NCI-H2196 treated with DMSO at 0.1 percent for 48 hours (cell line): ENCODE measurements at regions not wholly inside any gene's neighbourhood (a gene's known extent, or its start where the extent isn't known, plus 50 kb on each side); places are given as distances from the start of the nearest gene placed in this dataset.

Experiments
- DNase-seq: peaks from one replicate; lab custom pipeline; 2025; ENCODE audit not compliant: unreplicated experiment; lab: John Stamatoyannopoulos, UW

DNA sequence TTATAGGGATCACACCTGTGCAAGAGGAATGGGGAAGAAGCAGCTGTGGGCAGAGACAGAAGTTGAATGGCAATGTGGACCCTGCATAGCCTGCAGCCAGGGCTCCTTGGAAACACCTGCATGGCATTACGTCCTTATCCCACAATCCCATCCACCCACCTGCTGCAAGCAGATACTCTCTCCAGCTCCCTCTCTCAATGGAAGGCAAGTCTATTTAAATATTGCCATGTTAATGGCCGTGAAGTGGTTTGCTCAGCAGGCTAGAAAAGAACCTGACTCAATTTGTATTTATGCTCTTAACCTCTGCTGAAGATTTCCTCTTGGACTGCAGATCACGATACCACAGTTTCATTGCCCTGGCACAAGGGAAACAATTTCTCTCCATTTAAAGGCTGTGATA is 417.0 kb downstream of the TYW1 start:
- DNase-seq, result peak; percentile 77

DNA sequence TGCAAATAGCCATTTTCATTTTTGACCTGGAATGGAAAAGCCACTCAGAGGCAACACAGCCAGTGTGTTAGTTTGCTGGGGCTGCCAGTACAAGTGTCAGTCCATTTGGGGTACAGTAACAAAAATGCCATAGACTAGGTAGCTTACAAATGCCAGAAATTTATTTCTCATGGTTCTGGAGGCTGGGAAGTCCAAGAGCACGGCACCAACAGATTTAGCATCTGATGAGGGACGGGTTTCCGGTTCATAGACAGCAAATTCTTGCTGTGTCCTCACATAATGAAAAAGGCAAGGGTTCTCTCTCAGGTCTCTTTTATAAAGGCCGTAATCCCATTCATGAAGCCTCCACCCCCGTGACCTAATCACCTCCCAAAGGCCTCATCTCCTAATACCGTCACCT is 418.2 kb downstream of the TYW1 start:
- DNase-seq, result no peak

DNA sequence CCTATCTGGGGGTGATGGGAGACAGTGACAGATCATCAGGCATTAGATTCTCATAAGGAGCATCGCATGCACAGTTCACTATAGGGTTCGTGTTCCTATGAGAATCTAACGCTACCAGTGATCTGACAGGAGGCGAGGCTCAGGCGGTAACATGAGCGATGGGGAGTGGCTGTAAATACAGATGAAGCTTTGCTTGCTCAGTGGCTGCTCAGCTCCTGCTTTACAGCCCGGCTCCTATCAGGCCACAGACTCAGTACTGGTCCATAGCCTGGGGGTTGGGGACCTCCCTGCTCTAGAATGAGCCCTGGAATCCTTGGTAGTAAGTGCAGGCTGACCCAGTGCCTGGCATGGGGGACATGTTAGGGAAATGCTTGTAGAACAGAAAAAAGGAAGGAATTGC is 426.0 kb downstream of the TYW1 start:
- no peak for DNase-seq

DNA sequence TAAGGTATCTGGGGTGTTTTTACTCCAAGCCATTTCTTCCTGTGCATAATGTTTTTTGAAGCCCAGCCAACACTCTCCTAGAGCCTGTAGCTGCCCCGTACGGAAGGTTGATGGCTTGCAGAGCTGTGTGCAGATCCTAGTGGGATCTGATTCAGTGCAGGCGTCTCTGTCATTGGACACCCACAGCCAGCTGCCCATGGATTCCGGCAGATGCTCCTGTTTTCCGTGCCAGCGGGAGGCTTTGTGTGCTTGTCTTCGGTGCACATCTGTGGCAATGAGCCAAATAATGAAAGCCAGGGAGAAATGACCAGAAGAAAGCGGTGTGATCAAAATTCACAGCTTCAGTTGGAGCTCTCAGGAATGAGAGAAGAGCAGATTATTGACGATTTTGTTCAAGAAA is 426.4 kb downstream of the TYW1 start:
- DNase-seq, result peak; percentile 58

DNA sequence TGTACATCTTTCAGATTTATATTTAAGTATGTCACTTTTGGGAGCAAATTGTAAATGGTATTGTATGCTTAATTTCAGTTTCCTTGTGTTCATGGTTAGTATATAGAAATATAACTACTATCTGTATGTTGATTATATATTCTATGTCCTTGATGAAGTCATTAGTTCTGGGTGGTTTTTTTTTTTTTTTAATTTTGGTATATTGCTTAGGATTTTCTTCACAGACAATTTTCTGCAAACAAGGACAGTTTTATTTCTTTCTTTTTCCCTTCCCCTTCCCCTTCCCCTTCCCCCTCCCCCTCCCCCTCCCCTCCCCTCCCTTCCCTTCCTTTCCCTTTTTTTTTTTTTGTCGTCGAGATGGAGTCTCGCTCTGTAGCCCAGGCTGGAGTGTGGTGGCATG is 430.0 kb downstream of the TYW1 start:
- DNase-seq, result no peak

DNA sequence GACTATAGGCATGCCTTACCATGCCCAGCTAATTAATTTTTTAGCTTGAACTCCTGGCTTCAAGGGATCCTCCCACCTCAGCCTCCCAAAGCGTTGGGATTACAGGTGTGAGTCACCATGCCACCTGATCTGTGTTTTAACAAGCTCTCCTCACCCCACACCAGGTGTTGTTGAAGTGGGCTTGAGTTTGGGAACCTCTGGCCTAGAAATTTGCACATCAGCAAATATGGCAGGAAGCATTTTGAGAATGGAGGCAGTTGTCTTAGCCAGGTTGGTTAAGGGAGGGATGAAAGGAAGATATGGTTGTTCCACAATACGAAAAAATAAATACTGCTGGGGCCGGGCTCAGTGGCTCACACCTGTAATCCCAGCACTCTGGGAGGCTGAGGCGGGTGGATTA is 433.1 kb downstream of the TYW1 start:
- peak; percentile 12 for DNase-seq

DNA sequence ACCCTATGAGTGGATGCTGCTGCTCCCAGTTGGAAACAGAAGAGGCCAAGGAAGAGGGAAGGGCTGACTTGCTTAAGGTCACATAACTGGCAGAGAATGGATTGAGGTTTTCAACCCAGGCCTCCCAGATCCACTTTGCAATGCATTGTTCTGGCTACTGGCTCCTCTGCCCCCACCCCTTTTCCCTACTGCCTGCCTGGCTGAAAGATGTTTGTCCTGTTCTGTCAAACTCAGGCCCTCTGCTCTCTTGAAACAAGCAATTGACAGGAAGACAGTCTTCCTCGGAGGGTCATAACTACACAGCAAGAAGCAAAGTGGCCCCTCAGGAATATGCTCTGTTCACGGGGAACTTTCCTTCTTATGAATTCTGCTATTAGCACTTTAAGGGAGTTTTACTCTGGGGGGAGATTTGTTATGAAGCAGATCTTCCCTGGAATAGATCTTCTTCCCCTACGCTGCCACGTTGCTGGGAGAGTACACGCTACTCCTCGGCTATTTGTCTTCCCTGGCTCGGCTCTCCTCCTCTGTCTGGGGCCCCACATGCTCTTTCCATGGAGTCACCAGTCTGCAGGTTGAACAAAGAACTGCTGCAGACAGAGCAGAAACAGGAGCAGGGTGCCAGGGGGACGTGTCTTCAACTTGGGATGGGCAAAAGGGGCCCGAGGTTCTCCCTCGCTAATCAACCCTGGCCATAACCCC is 436.1 kb downstream of the TYW1 start:
- DNase-seq, result no peak

DNA sequence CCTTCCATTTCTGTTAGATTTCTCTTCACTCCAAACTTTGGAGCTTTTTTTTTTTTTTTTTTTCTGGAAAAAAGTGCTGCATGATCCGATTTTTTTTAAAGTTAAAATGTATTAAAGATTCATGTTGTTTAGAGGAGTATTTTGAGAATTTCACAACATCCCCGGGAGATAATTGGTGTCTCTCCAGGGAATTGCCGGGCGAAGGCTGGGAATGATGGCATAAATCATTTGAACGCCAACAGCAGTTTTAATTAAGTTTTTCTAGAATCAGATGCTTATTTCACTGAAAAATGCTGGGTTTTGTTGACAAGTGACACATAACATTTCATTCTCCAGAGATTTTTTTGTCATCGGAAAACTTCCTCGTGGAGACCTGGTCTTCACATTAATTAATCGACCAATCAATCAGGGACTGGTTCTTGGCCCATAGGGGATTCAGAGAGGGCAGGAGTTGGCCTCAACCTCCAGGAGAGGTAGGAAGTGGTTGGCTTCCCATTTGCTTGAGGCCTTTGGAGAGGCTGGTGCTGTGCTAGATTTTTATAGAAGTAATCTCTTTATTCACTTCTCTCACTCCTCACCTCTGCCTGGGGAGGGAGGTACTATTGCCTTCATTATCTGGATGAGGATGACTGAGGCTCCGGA is 439.4 kb downstream of the TYW1 start:
- no peak for DNase-seq

DNA sequence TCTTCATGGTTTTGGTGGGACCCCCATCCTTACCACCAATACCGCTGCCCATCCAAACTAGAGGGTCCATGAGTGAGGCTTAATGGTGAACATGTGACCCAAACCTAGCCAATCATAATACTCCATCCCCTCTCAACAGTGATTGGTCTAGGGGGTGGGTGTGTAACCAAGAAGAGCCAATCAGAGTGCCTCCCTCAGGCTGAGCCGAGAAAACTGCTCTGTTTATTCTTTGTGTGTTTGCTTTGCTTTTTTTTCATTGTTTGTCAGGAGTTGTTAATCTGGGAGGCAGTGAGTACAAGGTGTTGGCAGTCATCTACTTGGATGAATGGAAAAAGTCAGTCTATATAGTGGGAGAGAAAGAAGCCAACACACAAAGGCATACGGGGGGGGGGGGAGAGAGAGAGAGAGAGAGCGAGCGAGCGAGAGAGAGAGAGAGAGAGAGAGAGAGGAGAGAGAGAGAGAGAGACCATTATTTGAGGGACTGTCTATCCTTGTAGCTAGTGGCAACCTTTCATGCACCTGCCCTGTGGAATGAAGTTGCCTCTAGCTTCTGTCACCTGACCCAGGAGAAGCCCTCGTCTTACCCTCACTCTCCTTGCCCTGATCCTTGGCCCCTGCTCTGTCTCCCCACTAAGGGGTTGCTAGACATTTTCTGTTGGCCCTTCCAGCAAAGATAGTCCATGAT is 441.7 kb downstream of the TYW1 start:
- DNase-seq, result peak; percentile 6

DNA sequence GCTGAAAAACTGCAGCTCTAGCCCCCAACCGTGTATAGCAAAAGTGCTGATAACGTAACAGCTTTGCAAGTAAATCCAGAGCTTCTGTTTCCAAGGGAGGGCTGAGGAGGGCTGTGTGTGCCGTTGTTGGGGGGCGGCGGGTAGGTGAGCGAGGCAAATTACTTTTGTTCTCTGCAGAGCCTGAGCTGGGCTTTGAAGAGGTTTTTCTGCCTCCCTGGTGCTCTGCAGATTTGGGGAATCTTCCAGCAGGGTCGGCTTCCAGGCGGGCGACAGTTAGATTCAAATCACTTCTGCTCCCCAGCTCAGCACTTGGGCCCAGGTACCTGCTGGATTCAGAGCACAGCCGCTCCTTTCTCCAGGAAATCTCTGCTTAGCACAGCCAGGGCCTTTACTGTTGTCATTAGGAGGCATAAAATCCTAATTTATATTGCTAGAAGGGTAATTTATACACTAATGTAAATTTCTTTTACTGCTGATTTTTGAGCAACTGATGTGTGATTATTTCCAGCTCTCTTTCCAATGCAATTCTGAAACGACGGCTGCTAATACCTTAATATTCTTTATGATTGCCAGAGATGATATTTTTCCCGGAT is 442.4 kb downstream of the TYW1 start:
- no peak for DNase-seq

DNA sequence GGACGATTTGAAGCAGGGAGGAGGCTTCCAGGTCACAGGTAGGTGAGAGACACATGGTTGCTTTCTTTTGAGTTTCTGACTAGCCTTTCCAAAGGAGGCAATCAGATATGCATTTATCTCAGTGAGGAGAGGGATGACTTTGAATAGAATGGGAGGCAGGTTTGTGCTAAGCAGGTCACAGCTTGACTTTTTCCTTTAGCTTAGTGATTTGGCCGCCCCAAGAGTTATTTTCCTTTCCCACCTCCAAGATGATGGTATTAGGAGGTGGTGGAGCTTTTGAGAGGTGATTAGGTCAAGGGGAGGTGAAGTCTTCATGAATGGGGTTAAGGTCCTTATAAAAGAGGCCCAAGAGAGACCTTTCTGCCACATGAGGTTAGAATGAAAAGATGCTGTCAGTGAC is 443.7 kb downstream of the TYW1 start:
- DNase-seq, result no peak

DNA sequence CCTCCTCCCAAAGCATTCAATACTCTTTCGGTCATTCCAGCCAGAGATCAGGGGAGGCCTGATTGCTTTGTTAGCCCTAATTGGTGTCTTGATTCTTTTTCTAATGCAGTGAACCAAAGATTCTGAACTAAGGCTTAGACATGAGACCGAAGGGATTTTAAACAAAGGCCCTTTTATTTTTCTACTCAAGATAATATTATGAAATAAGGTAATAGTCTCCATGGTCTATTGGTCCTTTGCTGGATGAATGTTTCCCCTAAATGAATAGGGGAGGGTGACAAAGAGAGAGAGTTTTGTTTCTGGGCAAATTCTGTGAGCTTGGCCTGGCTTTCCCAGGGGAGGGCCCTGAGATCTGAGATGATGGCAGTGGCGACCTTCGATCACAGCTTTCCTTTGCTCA is 449.1 kb downstream of the TYW1 start:
- no peak for DNase-seq

DNA sequence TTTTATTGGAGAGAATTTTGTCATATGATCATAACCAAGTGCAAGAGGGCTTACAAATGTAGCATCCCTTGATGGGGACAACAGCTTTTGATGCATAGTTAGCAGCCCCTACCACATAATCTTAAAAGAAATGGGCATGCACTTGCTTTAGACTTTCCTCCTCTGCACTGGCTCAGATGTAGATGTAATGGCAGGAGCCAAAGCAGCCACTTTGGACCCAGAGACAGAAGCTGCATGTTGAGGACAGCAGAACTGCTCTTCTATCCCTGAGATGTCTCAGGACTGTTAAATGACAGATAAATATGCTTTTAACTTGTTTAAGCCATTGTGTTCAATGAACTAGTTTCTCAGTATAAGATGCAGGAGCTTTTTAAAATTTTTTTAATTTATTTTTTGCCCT is 450.7 kb downstream of the TYW1 start:
- DNase-seq, result no peak

DNA sequence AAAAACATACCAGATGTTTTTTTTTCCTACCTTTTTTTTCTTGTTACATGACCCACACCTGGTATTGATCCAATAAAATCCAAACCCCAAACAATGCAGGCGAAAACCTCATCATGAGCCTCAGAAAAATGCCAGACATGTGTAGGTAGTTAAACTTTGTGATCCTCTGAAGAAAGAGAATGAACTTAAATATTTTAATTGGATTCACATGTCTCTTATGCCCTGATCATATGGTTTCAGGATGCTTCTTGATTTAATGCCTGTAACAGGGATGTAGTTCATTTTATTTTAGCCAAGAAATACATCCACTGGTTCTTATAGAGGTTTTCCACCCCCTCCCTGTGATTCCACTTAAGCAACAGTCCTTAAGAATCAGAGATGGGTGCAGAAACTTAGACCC is 451.6 kb downstream of the TYW1 start:
- DNase-seq, result no peak

DNA sequence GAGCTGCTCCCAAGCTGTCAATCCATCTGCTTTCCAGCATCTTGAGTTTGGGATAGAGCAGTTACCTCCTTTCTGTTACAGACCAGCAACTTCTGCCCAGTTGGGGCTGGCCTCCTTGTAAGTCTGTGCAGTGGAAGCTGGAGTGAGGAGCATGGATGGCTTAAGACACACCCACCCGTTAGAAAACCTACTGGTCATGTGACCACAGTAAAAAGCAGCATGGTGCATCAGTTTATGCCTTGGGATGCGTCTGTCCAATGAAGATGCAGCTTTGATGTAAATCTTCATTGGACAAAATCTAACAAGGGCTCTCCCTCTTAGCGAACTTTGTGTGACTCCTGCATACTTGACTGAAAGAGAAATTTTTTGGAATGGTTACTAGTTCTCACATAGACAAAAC is 453.5 kb downstream of the TYW1 start:
- DNase-seq, result no peak

DNA sequence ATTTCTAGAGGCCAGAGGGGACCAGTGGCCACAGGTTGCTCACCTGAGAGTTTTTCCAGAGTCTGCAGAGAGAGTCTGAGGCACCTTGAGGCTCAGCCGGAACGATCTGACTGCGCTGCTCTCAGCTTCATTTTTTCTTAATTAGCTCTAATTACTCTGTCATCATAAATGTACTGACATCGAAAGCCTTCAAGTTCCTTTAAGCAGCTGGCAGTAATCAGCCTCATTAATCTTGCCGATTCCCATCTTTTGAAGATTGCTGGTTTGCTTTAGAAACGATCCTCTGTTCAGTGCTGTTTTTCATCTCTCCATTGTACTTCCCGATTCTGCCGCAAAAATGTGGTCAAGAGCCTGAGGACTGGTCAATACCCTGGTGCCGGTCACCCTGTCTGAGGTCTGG is 454.7 kb downstream of the TYW1 start:
- DNase-seq, result no peak

DNA sequence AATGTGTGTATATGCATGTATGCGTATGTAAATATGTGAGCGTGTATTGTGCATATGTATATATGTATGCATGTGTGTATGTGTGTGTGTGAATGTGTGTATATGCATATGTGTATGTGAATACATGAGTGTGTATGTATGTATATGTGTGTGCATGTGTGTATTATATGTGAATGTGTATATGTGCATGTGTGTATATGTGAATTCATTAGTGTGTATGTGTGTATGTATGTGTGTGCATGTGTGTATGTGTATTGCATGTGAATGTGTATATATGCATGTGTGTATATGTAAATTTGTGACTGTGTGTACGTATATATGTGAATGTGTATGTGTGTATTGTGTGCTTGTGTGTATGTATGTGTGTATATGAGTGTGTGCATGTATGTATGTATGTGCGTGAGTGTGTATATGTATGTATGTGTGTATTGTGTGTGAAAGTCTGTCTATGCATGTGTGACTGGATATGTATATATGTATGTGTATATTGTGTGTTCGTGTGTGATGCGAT is 455.9 kb downstream of the TYW1 start:
- DNase-seq, result no peak

DNA sequence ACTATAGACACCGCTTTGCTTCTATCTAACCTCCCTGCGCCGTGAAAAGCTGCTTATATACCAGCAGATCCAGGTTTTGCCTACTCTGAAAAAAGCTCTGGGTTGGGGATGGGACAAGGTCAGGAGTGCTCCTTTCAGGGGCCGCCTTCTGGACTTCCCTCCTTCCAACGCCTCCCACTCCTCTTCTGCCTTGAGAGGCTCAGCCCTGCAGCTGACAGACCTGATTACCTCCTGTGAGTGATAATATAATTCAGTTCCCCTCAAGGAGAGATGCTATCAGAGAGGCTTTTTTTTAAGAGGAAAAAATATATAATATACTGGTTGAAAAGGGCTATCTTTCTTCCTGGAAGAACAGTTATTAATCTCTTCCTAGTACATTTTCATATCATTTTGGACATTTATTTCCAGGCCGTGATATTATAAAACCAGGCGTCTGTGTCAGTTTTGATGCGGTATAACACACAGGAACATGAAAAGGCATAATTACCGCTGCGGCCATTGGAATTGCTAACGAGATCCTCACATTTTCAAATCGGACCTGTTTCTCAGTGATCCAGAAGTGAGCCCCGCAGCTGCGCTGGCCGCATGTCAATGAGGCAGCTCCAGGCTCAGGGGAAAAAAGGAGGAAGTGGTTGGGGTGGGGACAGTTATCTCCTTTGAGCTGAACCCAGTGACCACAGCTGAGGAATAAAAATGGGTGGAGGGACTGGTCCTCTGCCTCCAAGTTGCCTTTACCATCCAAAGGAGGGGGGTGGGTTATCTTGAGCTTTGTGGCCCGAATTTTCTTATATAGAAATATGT is 457.1 kb downstream of the TYW1 start:
- DNase-seq, result no peak

DNA sequence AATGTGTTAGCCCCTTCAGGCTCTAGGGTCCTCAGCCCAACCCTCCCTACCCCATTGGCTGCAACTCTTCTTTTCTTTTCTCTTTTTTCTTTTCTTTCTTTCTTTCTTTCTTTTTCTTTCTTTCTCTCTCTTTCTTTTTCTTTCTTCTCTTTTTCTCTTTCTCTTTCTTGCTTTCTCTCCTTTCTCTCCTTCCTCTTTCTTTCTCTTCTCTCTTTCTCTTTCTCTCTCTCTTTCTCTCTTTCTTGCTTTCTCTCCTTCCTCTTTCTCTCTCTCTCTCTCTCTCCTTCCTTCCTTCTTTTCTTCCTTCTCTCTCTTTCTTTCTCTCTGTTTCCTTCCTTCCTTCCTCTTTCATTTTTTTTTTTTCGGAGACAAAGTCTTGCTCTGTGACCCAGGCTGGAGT is 458.9 kb downstream of the TYW1 start:
- no peak for DNase-seq

DNA sequence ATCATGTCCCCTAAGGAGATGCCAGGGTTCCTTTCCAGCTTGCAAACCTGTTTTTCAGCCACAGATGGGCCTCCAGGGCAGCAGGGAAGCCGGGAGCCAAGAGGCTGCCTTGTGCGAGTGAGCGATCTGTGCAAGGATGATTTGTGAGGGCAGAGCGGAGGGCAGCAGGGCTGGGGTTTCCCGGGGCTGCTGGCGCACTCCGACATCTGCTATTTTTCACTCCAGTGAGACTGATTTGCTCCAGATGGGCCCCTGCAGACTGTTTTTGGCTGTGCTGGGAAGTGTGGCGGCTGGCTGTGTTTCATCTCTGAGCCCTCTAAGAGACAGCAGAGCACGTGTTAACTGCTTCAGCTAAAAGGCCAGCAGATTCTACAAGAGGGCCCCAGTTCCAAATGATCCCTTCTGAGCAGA is 466.2 kb downstream of the TYW1 start:
- no peak for DNase-seq

DNA sequence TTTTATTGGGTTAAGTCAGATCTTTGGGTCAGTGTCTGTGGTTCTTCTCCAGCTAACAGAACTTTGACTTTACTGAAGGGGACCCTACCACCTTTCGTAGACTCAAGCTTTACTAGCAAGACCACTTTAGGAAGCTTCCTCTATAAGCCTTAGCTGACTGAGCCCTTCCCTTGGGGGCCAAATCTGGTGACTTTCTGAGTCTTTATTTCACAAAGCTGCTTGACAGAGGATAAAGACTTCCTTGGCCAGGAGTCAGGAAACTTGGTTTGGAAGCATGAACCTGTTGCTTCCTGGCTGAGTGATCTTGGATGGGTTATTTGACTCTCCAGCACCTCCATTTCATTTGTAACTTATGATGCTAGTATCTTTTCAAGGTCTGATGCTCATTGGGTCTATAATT is 466.7 kb downstream of the TYW1 start:
- no peak for DNase-seq
